ENCODE measurements at regions not wholly inside any gene's neighbourhood (a gene's known extent, or its start where the extent isn't known, plus 50 kb on each side); places are given as distances from the start of the nearest gene placed in this dataset.

- H3K9me3 ChIP-seq (ENCODE audit: control insufficient read depth, insufficient read depth, low read length) = no peaks in the 10 kb centered on the region
- no peaks in the 10 kb centered on the region for H3K36me3 ChIP-seq (ENCODE audit: insufficient read depth, low read length)
- no peak overlapping the region for H3K9ac ChIP-seq (ENCODE audit: low read depth, low read length)
- peaks cover 4% of the 10 kb centered on the region; the same call in 1 of the 2 replicates for H3K4me1 ChIP-seq (ENCODE audit: insufficient read depth, low read length)
Observed at GRCh38 chr12:77687321-77687720, 143.4 kb upstream of the NAV3 start.

GRCh38 chr12:77686760-77687159 is 143.9 kb upstream of the NAV3 start:
- no peaks in the 10 kb centered on the region for H3K9me3 ChIP-seq (ENCODE audit: control insufficient read depth, insufficient read depth, low read length)
- H3K36me3 ChIP-seq (ENCODE audit: insufficient read depth, low read length) = no peaks in the 10 kb centered on the region
- no peak overlapping the region for H3K9ac ChIP-seq (ENCODE audit: low read depth, low read length)
- peaks cover 4% of the 10 kb centered on the region; the same call in 1 of the 2 replicates for H3K4me1 ChIP-seq (ENCODE audit: insufficient read depth, low read length)

- Histone ChIP-seq H3K9me3 (ENCODE audit: control insufficient read depth, insufficient read depth, low read length) (no peaks in the 10 kb centered on the region), H3K4me1 (ENCODE audit: insufficient read depth, low read length) (peaks cover 4% of the 10 kb centered on the region; the same call in 1 of the 2 replicates), H3K36me3 (ENCODE audit: insufficient read depth, low read length) (no peaks in the 10 kb centered on the region), H3K9ac (ENCODE audit: low read depth, low read length) (no peak overlapping the region)
Observed at GRCh38 chr12:77685901-77686300, 144.8 kb upstream of the NAV3 start.

- Histone ChIP-seq H3K9ac (ENCODE audit: low read depth, low read length) (no peak overlapping the region), H3K9me3 (ENCODE audit: control insufficient read depth, insufficient read depth, low read length) (no peaks in the 10 kb centered on the region), H3K4me1 (ENCODE audit: insufficient read depth, low read length) (peaks cover 4% of the 10 kb centered on the region; the same call in 1 of the 2 replicates), H3K36me3 (ENCODE audit: insufficient read depth, low read length) (no peaks in the 10 kb centered on the region)
Observed at GRCh38 chr12:77685112-77685511, 145.6 kb upstream of the NAV3 start.

- Histone ChIP-seq H3K9me3 (ENCODE audit: control insufficient read depth, insufficient read depth, low read length) (no peaks in the 10 kb centered on the region; the same call in 1 of the 2 replicates), H3K4me1 (ENCODE audit: insufficient read depth, low read length) (peaks cover 4% of the 10 kb centered on the region; the same call in 1 of the 2 replicates), H3K9ac (ENCODE audit: low read depth, low read length) (no peak overlapping the region)
Observed at GRCh38 chr12:77682488-77682887, 148.2 kb upstream of the NAV3 start.

GRCh38 chr12:77681726-77682125 is 149.0 kb upstream of the NAV3 start:
- H3K9ac ChIP-seq (ENCODE audit: low read depth, low read length) = no peak overlapping the region
- no peaks in the 10 kb centered on the region; the same call in 1 of the 2 replicates for H3K9me3 ChIP-seq (ENCODE audit: control insufficient read depth, insufficient read depth, low read length)
- H3K36me3 ChIP-seq (ENCODE audit: insufficient read depth, low read length) = no peaks in the 10 kb centered on the region
- peaks cover 4% of the 10 kb centered on the region; the same call in 1 of the 2 replicates for H3K4me1 ChIP-seq (ENCODE audit: insufficient read depth, low read length)

More at GRCh38 chr12:77682488-77682887, 148.2 kb upstream of the NAV3 start:
- H3K36me3 ChIP-seq (ENCODE audit: insufficient read depth, low read length) = no peaks in the 10 kb centered on the region

GRCh38 chr12:77679686-77680085 is 151.0 kb upstream of the NAV3 start:
- Histone ChIP-seq H3K4me1 (ENCODE audit: insufficient read depth, low read length) (no peaks in the 10 kb centered on the region), H3K9ac (ENCODE audit: low read depth, low read length) (no peak overlapping the region), H3K9me3 (ENCODE audit: control insufficient read depth, insufficient read depth, low read length) (no peaks in the 10 kb centered on the region; the same call in 1 of the 2 replicates), H3K36me3 (ENCODE audit: insufficient read depth, low read length) (no peaks in the 10 kb centered on the region)

GRCh38 chr12:77678621-77679020 is 152.1 kb upstream of the NAV3 start:
- H3K4me1 ChIP-seq (ENCODE audit: insufficient read depth, low read length) = no peaks in the 10 kb centered on the region
- H3K9ac ChIP-seq (ENCODE audit: low read depth, low read length) = no peak overlapping the region
- H3K36me3 ChIP-seq (ENCODE audit: insufficient read depth, low read length) = no peaks in the 10 kb centered on the region
- H3K9me3 ChIP-seq (ENCODE audit: control insufficient read depth, insufficient read depth, low read length) = no peaks in the 10 kb centered on the region; the same call in 1 of the 2 replicates

GRCh38 chr12:77667101-77667500 is 163.6 kb upstream of the NAV3 start:
- Histone ChIP-seq H3K36me3 (ENCODE audit: insufficient read depth, low read length) (no peaks in the 10 kb centered on the region), H3K9me3 (ENCODE audit: control insufficient read depth, insufficient read depth, low read length) (no peaks in the 10 kb centered on the region; the same call in 1 of the 2 replicates), H3K9ac (ENCODE audit: low read depth, low read length) (no peak overlapping the region)

GRCh38 chr12:77648716-77649115 is 182.0 kb upstream of the NAV3 start:
- Histone ChIP-seq H3K9me3 (ENCODE audit: control insufficient read depth, insufficient read depth, low read length) (no peaks in the 10 kb centered on the region), H3K36me3 (ENCODE audit: insufficient read depth, low read length) (no peaks in the 10 kb centered on the region), H3K4me1 (ENCODE audit: insufficient read depth, low read length) (peaks cover 25% of the 10 kb centered on the region; the same call in 1 of the 2 replicates), H3K9ac (ENCODE audit: low read depth, low read length) (no peak overlapping the region)

More at GRCh38 chr12:77667101-77667500, 163.6 kb upstream of the NAV3 start:
- no peaks in the 10 kb centered on the region for H3K4me1 ChIP-seq (ENCODE audit: insufficient read depth, low read length)

GRCh38 chr12:77645966-77646598 is 184.6 kb upstream of the NAV3 start:
- Histone ChIP-seq H3K36me3 (ENCODE audit: insufficient read depth, low read length) (no peaks in the 10 kb centered on the region), H3K9me3 (ENCODE audit: control insufficient read depth, insufficient read depth, low read length) (no peaks in the 10 kb centered on the region), H3K9ac (ENCODE audit: low read depth, low read length) (no peak overlapping the region), H3K4me1 (ENCODE audit: insufficient read depth, low read length) (peaks cover 22% of the 10 kb centered on the region; the same call in 1 of the 2 replicates)

- Histone ChIP-seq H3K9me3 (ENCODE audit: control insufficient read depth, insufficient read depth, low read length) (no peaks in the 10 kb centered on the region), H3K4me1 (ENCODE audit: insufficient read depth, low read length) (peaks cover 25% of the 10 kb centered on the region; the same call in 1 of the 2 replicates), H3K9ac (ENCODE audit: low read depth, low read length) (no peak overlapping the region), H3K36me3 (ENCODE audit: insufficient read depth, low read length) (no peaks in the 10 kb centered on the region)
Observed at GRCh38 chr12:77644915-77645605, 185.6 kb upstream of the NAV3 start.

- H3K4me1 ChIP-seq (ENCODE audit: insufficient read depth, low read length) = peaks cover 28% of the 10 kb centered on the region; the same call in 1 of the 2 replicates
- H3K36me3 ChIP-seq (ENCODE audit: insufficient read depth, low read length) = no peaks in the 10 kb centered on the region
- no peaks in the 10 kb centered on the region for H3K9me3 ChIP-seq (ENCODE audit: control insufficient read depth, insufficient read depth, low read length)
- H3K9ac ChIP-seq (ENCODE audit: low read depth, low read length) = no peak overlapping the region
Observed at GRCh38 chr12:77642246-77642645, 188.4 kb upstream of the NAV3 start.

GRCh38 chr12:77640356-77640755 is 190.3 kb upstream of the NAV3 start:
- peaks cover 16% of the 10 kb centered on the region; the same call in 1 of the 2 replicates for H3K4me1 ChIP-seq (ENCODE audit: insufficient read depth, low read length)
- H3K9ac ChIP-seq (ENCODE audit: low read depth, low read length) = no peak overlapping the region
- no peaks in the 10 kb centered on the region for H3K36me3 ChIP-seq (ENCODE audit: insufficient read depth, low read length)
- no peaks in the 10 kb centered on the region for H3K9me3 ChIP-seq (ENCODE audit: control insufficient read depth, insufficient read depth, low read length)

All from ES-I3 (cell line).